Keratinocyte (primary cell): ENCODE measurements at regions not wholly inside any gene's neighbourhood (a gene's known extent, or its start where the extent isn't known, plus 50 kb on each side); places are given as distances from the start of the nearest gene placed in this dataset.

Experiments used
- DNase-seq: peaks from one replicate; pipeline ENCODE4 v3.0.0-alpha.2; 2011; ENCODE audit warnings: low read depth, missing footprints, low spot score
- FAIRE-seq: peaks from 2 replicates; lab custom pipeline; 2011; peaks lifted over from hg19 to GRCh38; lab: Jason Lieb, UNC
- H2AFZ ChIP-seq: 2 replicates; pipeline ENCODE4 v1.6.0; 2012; ENCODE audit warnings: low read length, control low read depth, inconsistent platforms; ENCODE audit not compliant: control insufficient read depth
- H3K27ac ChIP-seq: 2 replicates; pipeline ENCODE4 v1.5.1; 2011; ENCODE audit warnings: low read length; ENCODE audit not compliant: control insufficient read depth, insufficient read depth
- H3K27me3 ChIP-seq: 3 replicates; pipeline ENCODE4 v1.6.0; 2011; ENCODE audit warnings: low read length; ENCODE audit not compliant: control insufficient read depth, insufficient read depth; ENCODE audit errors: extremely low read depth
- H3K36me3 ChIP-seq, 2 experiments: 2 replicates in 1 of 2; 3 replicates in 1 of 2; pipeline ENCODE4 v1.5.1; 2011; ENCODE audit warnings: low read length in 2 of 2, mild to moderate bottlenecking in 1 of 2; ENCODE audit not compliant: control insufficient read depth in 2 of 2, insufficient read depth in 2 of 2; ENCODE audit errors: extremely low read depth in 1 of 2
- H3K4me1 ChIP-seq: 3 replicates; pipeline ENCODE4 v1.5.1; 2011; ENCODE audit warnings: low read length; ENCODE audit not compliant: control insufficient read depth, insufficient read depth; ENCODE audit errors: extremely low read depth
- H3K4me2 ChIP-seq: 3 replicates; pipeline ENCODE4 v1.6.0; 2011; ENCODE audit warnings: low read depth, low read length; ENCODE audit not compliant: control insufficient read depth, insufficient read depth; ENCODE audit errors: extremely low read depth
- H3K4me3 ChIP-seq, 3 experiments: fragments of 200-600 bp in 1 of 3; sonication (generic) in 1 of 3; 2 replicates in 2 of 3; 3 replicates in 1 of 3; pipeline ENCODE4 v1.5.1; 2011 to 2016; ENCODE audit warnings: low read length in 3 of 3, mild to moderate bottlenecking in 3 of 3, control low read depth in 2 of 3, inconsistent platforms in 1 of 3, low read depth in 1 of 3, mixed read lengths in 1 of 3, mixed run types in 1 of 3, moderate library complexity in 1 of 3; ENCODE audit not compliant: control insufficient read depth in 2 of 3, insufficient read depth in 2 of 3; ENCODE audit errors: extremely low read depth in 1 of 3
- H3K79me2 ChIP-seq: 2 replicates; pipeline ENCODE4 v1.6.0; 2012; ENCODE audit warnings: low read length; ENCODE audit not compliant: control insufficient read depth, insufficient read depth
- H3K9ac ChIP-seq: 3 replicates; pipeline ENCODE4 v1.6.0; 2011; ENCODE audit warnings: low read length; ENCODE audit not compliant: control insufficient read depth, insufficient read depth; ENCODE audit errors: extremely low read depth
- H3K9me1 ChIP-seq: 3 replicates; pipeline ENCODE4 v1.6.0; 2011; ENCODE audit warnings: low read length; ENCODE audit not compliant: control insufficient read depth, insufficient read depth; ENCODE audit errors: extremely low read depth
- H3K9me3 ChIP-seq: 2 replicates; pipeline ENCODE4 v1.5.1; 2012; ENCODE audit warnings: low read depth, low read length; ENCODE audit not compliant: control insufficient read depth
- H4K20me1 ChIP-seq: 3 replicates; pipeline ENCODE4 v1.6.0; 2011; ENCODE audit warnings: low read length; ENCODE audit not compliant: control insufficient read depth, insufficient read depth; ENCODE audit errors: extremely low read depth
- EZH2 ChIP-seq: IDR thresholded peaks from one replicate; pipeline ENCODE4 v1.6.1; 2012; ENCODE audit warnings: inconsistent platforms, mild to moderate bottlenecking, low read length, moderate library complexity
- dilution Hi-C: fragments of 300-500 bp; cut with MboI; formaldehyde crosslinking; loops from one replicate; pipeline ENCODE4 v1.7.0; 2020; ENCODE audit warnings: low sequenced_read_pairs; ENCODE audit not compliant: extremely low pct_ligation_motif_present
- TF ChIP-seq, protein P1 (sequence below), 3 experiments: IDR thresholded peaks in 1 of 3; conservative IDR thresholded peaks in 1 of 3; optimal IDR thresholded peaks in 1 of 3; 2 replicates in 2 of 3; 3 replicates in 1 of 3; pipeline versions ENCODE3 to v1.5.1; 2011; ENCODE audit warnings: low read length in 3 of 3, mild to moderate bottlenecking in 3 of 3, moderate library complexity in 2 of 3, control low read depth in 1 of 3, inconsistent platforms in 1 of 3; ENCODE audit not compliant: insufficient read depth in 2 of 3; ENCODE audit errors: extremely low read depth in 1 of 3

GRCh38 chr10:128209862-128210214 lies 83.6 kb upstream of the MKI67 start:
- dilution Hi-C loops, result no loop called here
- no peak for DNase-seq
- H3K9ac ChIP-seq, result no peak overlapping the region
- H3K4me1 ChIP-seq, result no peaks in the 10 kb centered on the region
- H3K4me2 ChIP-seq, result peak overlapping the region; percentile 10
- no peaks in the 10 kb centered on the region for H3K9me3 ChIP-seq
- no peaks in the 10 kb centered on the region for H3K9me1 ChIP-seq
- no peaks in the 10 kb centered on the region for H4K20me1 ChIP-seq
- H3K27ac ChIP-seq, result no peak overlapping the region
- peak overlapping the region in 1 of 3 experiments; percentile 59 for H3K4me3 ChIP-seq
- H3K27me3 ChIP-seq, result no peaks in the 10 kb centered on the region
- no peak for FAIRE-seq
- H3K36me3 ChIP-seq, result no peaks in the 10 kb centered on the region
- TF ChIP-seq, protein P1, sequence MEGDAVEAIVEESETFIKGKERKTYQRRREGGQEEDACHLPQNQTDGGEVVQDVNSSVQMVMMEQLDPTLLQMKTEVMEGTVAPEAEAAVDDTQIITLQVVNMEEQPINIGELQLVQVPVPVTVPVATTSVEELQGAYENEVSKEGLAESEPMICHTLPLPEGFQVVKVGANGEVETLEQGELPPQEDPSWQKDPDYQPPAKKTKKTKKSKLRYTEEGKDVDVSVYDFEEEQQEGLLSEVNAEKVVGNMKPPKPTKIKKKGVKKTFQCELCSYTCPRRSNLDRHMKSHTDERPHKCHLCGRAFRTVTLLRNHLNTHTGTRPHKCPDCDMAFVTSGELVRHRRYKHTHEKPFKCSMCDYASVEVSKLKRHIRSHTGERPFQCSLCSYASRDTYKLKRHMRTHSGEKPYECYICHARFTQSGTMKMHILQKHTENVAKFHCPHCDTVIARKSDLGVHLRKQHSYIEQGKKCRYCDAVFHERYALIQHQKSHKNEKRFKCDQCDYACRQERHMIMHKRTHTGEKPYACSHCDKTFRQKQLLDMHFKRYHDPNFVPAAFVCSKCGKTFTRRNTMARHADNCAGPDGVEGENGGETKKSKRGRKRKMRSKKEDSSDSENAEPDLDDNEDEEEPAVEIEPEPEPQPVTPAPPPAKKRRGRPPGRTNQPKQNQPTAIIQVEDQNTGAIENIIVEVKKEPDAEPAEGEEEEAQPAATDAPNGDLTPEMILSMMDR (optimal IDR thresholded peaks at IDR 0.05 in 1 of 3, IDR thresholded peaks at IDR 0.05 in 1 of 3, conservative IDR thresholded peaks at IDR 0.05 in 1 of 3; ENCODE audit: extremely low read depth in 1 of 3, insufficient read depth in 2 of 3, low read length in 3 of 3), result no peak
- TF ChIP-seq EZH2, result no peak
- no peaks in the 10 kb centered on the region for H3K79me2 ChIP-seq
- peak overlapping the region; percentile 20 for H2AFZ ChIP-seq

GRCh38 chr10:128210215-128211063 lies 84.2 kb upstream of the MKI67 start:
- peak overlapping the region; percentile 34 to 63 (median 59) for H3K4me3 ChIP-seq
- H3K36me3 ChIP-seq, result no peaks in the 10 kb centered on the region
- dilution Hi-C loops, result no loop called here
- H4K20me1 ChIP-seq, result no peaks in the 10 kb centered on the region
- H3K9me3 ChIP-seq, result no peaks in the 10 kb centered on the region
- no peaks in the 10 kb centered on the region for H3K27me3 ChIP-seq
- DNase-seq (no peak), FAIRE-seq (no peak)
- no peaks in the 10 kb centered on the region for H3K79me2 ChIP-seq
- H3K27ac ChIP-seq, result no peak overlapping the region
- H3K4me1 ChIP-seq, result no peaks in the 10 kb centered on the region
- no peaks in the 10 kb centered on the region for H3K9me1 ChIP-seq
- peak overlapping the region; percentile 56 for H3K4me2 ChIP-seq
- no peak for TF ChIP-seq EZH2
- TF ChIP-seq, protein P1 (optimal IDR thresholded peaks at IDR 0.05 in 1 of 3, IDR thresholded peaks at IDR 0.05 in 1 of 3, conservative IDR thresholded peaks at IDR 0.05 in 1 of 3; ENCODE audit: extremely low read depth in 1 of 3, insufficient read depth in 2 of 3, low read length in 3 of 3), result peak in 2 of 3 experiments; percentile 70 to 79
- peak overlapping the region; percentile 69 for H2AFZ ChIP-seq
- peak overlapping the region; percentile 41 for H3K9ac ChIP-seq
